ENCODE measurements at regions not wholly inside any gene's neighbourhood (a gene's known extent, or its start where the extent isn't known, plus 50 kb on each side); places are given as distances from the start of the nearest gene placed in this dataset.

DNA sequence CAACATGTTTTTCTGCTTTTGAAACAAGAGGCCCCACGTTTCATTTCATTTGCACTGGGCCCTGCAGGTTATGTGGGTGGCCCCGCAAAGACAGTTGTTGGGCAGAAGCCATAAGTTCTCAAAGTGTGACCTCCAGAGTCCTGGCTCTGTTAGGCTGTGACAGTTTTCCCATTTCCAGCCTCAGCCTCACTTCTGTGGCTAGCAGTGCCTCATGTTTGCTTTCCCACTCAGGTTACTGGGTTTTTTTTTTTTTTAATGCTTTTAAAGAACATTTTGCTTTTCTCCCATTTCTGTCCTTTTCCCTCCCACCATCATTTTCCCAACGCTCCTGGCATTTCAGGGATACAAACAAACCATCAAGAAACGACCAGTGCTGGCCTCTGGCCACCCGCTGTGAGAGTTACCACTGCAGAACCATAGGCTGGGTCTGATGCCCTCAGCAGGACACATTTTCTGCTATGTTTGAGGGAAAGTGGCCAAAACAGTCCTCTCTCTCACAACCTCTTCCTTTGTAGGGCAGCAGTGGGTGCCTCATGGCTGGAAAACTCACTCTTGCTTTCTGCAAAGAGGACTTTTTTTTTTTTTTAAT is 159.0 kb upstream of the MPHOSPH6 start:
- TF ChIP-seq TAF1 (IDR thresholded peaks at IDR 0.05; ENCODE audit: borderline replicate concordance, low read depth, low read length) (no peak), SUZ12 (IDR thresholded peaks at IDR 0.05; ENCODE audit: unreplicated experiment) (no peak), HDAC6 (IDR thresholded peaks at IDR 0.05; ENCODE audit: unreplicated experiment) (no peak), ZNF274 (IDR thresholded peaks at IDR 0.05; ENCODE audit: insufficient read depth, insufficient read length) (no peak)
- TF ChIP-seq, protein P1, sequence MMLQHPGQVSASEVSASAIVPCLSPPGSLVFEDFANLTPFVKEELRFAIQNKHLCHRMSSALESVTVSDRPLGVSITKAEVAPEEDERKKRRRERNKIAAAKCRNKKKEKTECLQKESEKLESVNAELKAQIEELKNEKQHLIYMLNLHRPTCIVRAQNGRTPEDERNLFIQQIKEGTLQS (IDR thresholded peaks at IDR 0.05; ENCODE audit: borderline replicate concordance, extremely low read depth, low read depth, low read length) = no peak
- TF ChIP-seq, protein P2, sequence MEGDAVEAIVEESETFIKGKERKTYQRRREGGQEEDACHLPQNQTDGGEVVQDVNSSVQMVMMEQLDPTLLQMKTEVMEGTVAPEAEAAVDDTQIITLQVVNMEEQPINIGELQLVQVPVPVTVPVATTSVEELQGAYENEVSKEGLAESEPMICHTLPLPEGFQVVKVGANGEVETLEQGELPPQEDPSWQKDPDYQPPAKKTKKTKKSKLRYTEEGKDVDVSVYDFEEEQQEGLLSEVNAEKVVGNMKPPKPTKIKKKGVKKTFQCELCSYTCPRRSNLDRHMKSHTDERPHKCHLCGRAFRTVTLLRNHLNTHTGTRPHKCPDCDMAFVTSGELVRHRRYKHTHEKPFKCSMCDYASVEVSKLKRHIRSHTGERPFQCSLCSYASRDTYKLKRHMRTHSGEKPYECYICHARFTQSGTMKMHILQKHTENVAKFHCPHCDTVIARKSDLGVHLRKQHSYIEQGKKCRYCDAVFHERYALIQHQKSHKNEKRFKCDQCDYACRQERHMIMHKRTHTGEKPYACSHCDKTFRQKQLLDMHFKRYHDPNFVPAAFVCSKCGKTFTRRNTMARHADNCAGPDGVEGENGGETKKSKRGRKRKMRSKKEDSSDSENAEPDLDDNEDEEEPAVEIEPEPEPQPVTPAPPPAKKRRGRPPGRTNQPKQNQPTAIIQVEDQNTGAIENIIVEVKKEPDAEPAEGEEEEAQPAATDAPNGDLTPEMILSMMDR (IDR thresholded peaks at IDR 0.05 in 2 of 3, conservative IDR thresholded peaks at IDR 0.05 in 1 of 3; ENCODE audit: control insufficient read depth in 2 of 3, extremely low read depth in 1 of 3, insufficient read depth in 1 of 3, low read depth in 3 of 3, low read length in 3 of 3) = no peak

Data from GM12878 (cell line).